Gastroesophageal sphincter (tissue), 4 donors: ENCODE measurements at regions not wholly inside any gene's neighbourhood (a gene's known extent, or its start where the extent isn't known, plus 50 kb on each side); places are given as distances from the start of the nearest gene placed in this dataset.

Experiments
- ATAC-seq: fragments of 150-250 bp; one replicate; pipeline ENCODE4 v1.9.1; 2016; ENCODE audit warnings: mild to moderate bottlenecking, moderate library complexity
- H3K27ac ChIP-seq, 4 donors: fragments of 200-600 bp; sonication (generic) in 3 of 4; 1 replicate in 3 of 4; 2 replicates in 1 of 4; pipeline ENCODE4 v1.5.1; 2016 to 2019
- H3K27me3 ChIP-seq: fragments of 200-600 bp; sonication (generic); one replicate; pipeline ENCODE4 v1.5.1; 2019
- H3K36me3 ChIP-seq, 2 donors: fragments of 200-600 bp; sonication (generic); one replicate each; pipeline ENCODE4 v1.5.1; 2019; ENCODE audit warnings: control low read depth in 1 of 2
- H3K4me1 ChIP-seq, 3 donors: fragments of 200-600 bp; sonication (generic); 1 replicate in 2 of 3; 2 replicates in 1 of 3; pipeline ENCODE4 v1.5.1; 2016 to 2019; ENCODE audit warnings: control low read depth in 2 of 3
- H3K4me3 ChIP-seq, 2 donors: fragments of 200-600 bp; sonication (generic); one replicate each; pipeline ENCODE4 v1.5.1; 2019; ENCODE audit warnings: mild to moderate bottlenecking in 1 of 2, moderate library complexity in 1 of 2
- H3K9me3 ChIP-seq, 3 donors: fragments of 200-600 bp; sonication (generic); one replicate each; pipeline ENCODE4 v1.5.1; 2017 to 2019; ENCODE audit warnings: control low read depth in 2 of 3
- EP300 ChIP-seq: sonication (generic); formaldehyde crosslinking; IDR thresholded peaks from one replicate; pipeline ENCODE4 v1.6.1; 2017; ENCODE audit warnings: antibody characterized with exemption, mild to moderate bottlenecking
- POLR2A ChIP-seq, 2 donors: fragments of 450-650 bp; IDR thresholded peaks; one replicate each; pipeline ENCODE4 v1.6.1; 2017; ENCODE audit warnings: antibody characterized with exemption in 2 of 2, mild to moderate bottlenecking in 2 of 2, moderate library complexity in 1 of 2
- POLR2AphosphoS5 ChIP-seq: sonication (generic); formaldehyde crosslinking; IDR thresholded peaks from one replicate; pipeline ENCODE4 v1.6.1; 2017; ENCODE audit warnings: antibody characterized with exemption
- WGBS, 2 donors: methylation state at CpG; one replicate each; pipeline ENCODE4 v1.1.5; 2018; ENCODE audit warnings: low coverage in 1 of 2; 5-methylcytosine and 5-hydroxymethylcytosine counted together
- TF ChIP-seq, protein P1 (sequence below), 4 experiments: fragments of 200-600 bp in 2 of 4; fragments of 450-650 bp in 2 of 4; sonication (generic) in 1 of 4; IDR thresholded peaks; one replicate each; pipeline ENCODE4 v1.5.1; 2017 to 2019; ENCODE audit warnings: antibody characterized with exemption in 4 of 4, mild to moderate bottlenecking in 2 of 4, moderate library complexity in 2 of 4

DNA sequence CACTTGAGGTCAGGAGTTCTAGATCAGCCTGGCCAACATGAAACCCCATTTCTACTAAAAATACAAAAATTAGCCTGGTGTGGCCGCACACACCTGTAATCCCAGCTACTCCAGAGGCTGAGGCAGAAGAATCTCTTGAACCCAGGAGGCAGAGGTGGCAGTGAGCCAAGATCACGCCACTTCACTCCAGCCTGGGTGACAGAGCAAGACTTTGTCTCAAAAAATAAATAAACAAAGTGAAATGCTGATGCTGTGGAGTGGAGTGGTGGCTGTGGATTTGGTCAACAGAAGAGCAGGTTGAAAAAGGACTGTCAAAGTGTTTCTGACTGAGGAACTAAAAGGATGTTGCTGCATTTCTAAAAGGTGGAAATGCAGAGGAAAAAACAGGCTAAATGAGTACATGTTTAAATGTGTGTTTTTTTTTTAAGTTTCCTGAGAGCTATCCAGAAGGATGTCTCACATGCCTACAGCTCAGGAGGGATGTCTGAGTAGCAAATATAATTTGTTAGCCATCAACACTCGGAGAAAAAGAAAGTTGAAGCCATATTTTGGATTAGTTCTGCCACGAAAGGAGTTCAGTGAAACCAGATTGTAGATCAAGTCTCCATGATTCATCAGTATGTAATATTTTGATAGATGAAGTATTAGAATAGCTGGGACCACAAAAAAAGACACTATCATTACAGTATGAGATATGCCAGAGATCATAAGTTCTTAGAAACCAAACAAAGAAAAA lies 621.1 kb upstream of the ADGRB3 start:
- 54 to 73% methylated on average over 4 of the region's 4 CpGs for WGBS, 2 donors
- Histone ChIP-seq H3K4me1 (no peaks in the 10 kb centered on the region), H3K27ac (no peak overlapping the region), H3K9me3 (no peaks in the 10 kb centered on the region), H3K27me3 (no peaks in the 10 kb centered on the region), H3K36me3 (no peaks in the 10 kb centered on the region), H3K4me3 (no peak overlapping the region)
- TF ChIP-seq, protein P1, sequence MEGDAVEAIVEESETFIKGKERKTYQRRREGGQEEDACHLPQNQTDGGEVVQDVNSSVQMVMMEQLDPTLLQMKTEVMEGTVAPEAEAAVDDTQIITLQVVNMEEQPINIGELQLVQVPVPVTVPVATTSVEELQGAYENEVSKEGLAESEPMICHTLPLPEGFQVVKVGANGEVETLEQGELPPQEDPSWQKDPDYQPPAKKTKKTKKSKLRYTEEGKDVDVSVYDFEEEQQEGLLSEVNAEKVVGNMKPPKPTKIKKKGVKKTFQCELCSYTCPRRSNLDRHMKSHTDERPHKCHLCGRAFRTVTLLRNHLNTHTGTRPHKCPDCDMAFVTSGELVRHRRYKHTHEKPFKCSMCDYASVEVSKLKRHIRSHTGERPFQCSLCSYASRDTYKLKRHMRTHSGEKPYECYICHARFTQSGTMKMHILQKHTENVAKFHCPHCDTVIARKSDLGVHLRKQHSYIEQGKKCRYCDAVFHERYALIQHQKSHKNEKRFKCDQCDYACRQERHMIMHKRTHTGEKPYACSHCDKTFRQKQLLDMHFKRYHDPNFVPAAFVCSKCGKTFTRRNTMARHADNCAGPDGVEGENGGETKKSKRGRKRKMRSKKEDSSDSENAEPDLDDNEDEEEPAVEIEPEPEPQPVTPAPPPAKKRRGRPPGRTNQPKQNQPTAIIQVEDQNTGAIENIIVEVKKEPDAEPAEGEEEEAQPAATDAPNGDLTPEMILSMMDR (IDR thresholded peaks at IDR 0.05), result no peak
- no peak for TF ChIP-seq POLR2AphosphoS5
- no peak for TF ChIP-seq EP300
- no peak for TF ChIP-seq POLR2A (IDR thresholded peaks at IDR 0.05)
- no peak for ATAC-seq

DNA sequence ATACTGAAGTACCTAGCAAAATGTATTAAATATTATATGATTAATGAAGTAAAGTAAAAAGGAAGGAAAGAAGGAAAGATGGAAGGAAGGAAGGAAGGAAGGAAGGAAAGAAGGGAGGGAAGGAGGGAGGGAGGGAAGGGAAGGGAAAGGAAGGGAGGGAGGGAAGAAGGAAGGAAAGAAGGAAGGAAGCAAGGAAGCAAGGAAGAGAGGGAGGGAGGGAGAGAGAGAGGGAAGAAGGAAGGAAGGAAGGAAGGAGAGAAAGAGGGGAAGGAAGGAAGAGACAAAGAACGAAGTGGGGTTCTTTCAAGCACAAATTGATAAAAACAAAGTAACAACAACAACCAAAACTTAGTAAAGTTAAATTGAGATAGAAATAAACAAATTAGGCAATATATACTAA lies 622.3 kb upstream of the ADGRB3 start:
- Histone ChIP-seq H3K27me3 (no peaks in the 10 kb centered on the region), H3K4me1 (no peaks in the 10 kb centered on the region), H3K27ac (no peak overlapping the region), H3K9me3 (no peaks in the 10 kb centered on the region), H3K36me3 (no peaks in the 10 kb centered on the region), H3K4me3 (no peak overlapping the region)
- ATAC-seq, result no peak
- 50 to 82% methylated on average over 1 of the region's 1 CpG for WGBS, 2 donors
- no peak for TF ChIP-seq POLR2AphosphoS5
- no peak for TF ChIP-seq EP300
- no peak for TF ChIP-seq POLR2A (IDR thresholded peaks at IDR 0.05)
- TF ChIP-seq, protein P1 (IDR thresholded peaks at IDR 0.05), result no peak

DNA sequence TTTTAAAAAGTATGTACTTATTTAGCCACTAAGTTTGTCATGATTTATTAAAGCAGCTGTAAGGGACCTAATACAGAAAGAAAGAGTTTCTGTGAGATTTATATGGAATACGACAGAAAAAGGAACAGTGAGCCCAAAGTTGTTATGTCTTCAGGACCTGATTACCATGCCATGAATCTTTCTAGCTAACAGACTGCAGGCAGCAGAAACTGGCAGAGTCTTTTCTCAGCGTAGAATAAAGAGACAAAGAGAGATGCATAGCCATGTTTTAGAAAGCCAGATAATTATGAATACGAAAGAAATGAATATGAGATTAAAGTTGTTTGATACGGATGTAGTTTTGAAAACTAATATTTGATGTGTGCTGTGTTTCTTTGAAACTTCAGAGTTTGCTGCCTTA lies 624.1 kb upstream of the ADGRB3 start:
- no peak for ATAC-seq
- WGBS, 2 donors, result 59 to 62% methylated on average over 4 of the region's 4 CpGs
- no peak for TF ChIP-seq EP300
- TF ChIP-seq, protein P1 (IDR thresholded peaks at IDR 0.05), result no peak
- no peak for TF ChIP-seq POLR2AphosphoS5
- TF ChIP-seq POLR2A (IDR thresholded peaks at IDR 0.05), result no peak
- H3K9me3 ChIP-seq, result no peaks in the 10 kb centered on the region
- no peaks in the 10 kb centered on the region for H3K36me3 ChIP-seq
- no peaks in the 10 kb centered on the region for H3K4me1 ChIP-seq
- H3K27ac ChIP-seq, result no peak overlapping the region
- H3K27me3 ChIP-seq, result no peaks in the 10 kb centered on the region
- no peak overlapping the region for H3K4me3 ChIP-seq

DNA sequence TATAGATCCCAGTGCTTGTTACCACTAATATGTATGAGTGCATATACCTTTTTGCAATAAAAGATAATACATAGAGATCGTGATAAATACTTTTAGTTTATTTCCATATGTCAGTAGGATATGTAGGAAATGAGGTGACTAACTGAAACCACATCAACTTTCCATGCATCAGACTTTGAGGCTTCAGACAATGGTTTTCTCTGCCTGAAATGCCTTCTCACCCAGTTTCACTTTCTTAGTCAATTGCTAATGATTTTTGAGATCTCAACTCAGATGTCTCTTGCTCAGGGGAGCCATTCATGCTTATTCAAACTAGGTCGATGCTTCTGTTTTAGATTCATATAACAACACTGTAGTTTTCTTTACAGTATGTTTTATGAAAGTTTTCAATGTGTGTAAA lies 626.6 kb upstream of the ADGRB3 start:
- TF ChIP-seq, protein P1 (IDR thresholded peaks at IDR 0.05), result no peak
- TF ChIP-seq POLR2A (IDR thresholded peaks at IDR 0.05) (no peak), POLR2AphosphoS5 (no peak)
- 76 to 92% methylated on average over 2 of the region's 2 CpGs for WGBS, 2 donors
- Histone ChIP-seq H3K27ac (no peak overlapping the region), H3K4me1 (no peaks in the 10 kb centered on the region), H3K27me3 (no peaks in the 10 kb centered on the region), H3K4me3 (no peak overlapping the region), H3K9me3 (no peaks in the 10 kb centered on the region), H3K36me3 (no peaks in the 10 kb centered on the region)
- ATAC-seq, result no peak

DNA sequence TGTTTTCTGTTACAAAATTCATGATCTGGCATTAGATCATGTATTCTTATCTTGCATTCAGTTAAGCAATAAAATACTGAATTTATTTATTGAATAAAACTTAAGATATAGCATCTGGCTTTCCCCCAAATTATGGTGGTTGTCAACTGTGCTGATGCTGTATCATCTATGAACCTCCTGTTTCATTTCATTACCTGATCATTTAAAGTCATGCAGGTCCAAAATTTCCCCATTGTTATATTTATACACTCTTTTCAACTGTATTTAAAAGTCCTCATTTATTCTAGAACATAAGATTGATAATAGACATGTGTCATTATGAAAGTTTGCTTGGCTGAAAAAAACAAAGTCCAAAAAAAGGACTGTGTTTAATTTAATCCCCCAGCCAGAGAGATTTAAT lies 627.4 kb upstream of the ADGRB3 start:
- no peaks in the 10 kb centered on the region for H3K4me1 ChIP-seq
- no peaks in the 10 kb centered on the region for H3K9me3 ChIP-seq
- H3K27ac ChIP-seq, result no peak overlapping the region
- no peak for ATAC-seq
- H3K27me3 ChIP-seq, result no peaks in the 10 kb centered on the region
- H3K4me3 ChIP-seq, result no peak overlapping the region
- TF ChIP-seq POLR2A (IDR thresholded peaks at IDR 0.05), result no peak
- TF ChIP-seq EP300, result no peak
- TF ChIP-seq, protein P1 (IDR thresholded peaks at IDR 0.05), result no peak
- no peak for TF ChIP-seq POLR2AphosphoS5
- H3K36me3 ChIP-seq, result no peaks in the 10 kb centered on the region
